Right renal cortex interstitium (tissue), 3 donors: ENCODE measurements at regions not wholly inside any gene's neighbourhood (a gene's known extent, or its start where the extent isn't known, plus 50 kb on each side); places are given as distances from the start of the nearest gene placed in this dataset.

Experiments
- DNase-seq, 3 donors: peaks; one replicate each; pipeline ENCODE4 v3.0.0-alpha.2; 2013; ENCODE audit warnings: low read depth in 3 of 3, low spot score in 2 of 3

DNA sequence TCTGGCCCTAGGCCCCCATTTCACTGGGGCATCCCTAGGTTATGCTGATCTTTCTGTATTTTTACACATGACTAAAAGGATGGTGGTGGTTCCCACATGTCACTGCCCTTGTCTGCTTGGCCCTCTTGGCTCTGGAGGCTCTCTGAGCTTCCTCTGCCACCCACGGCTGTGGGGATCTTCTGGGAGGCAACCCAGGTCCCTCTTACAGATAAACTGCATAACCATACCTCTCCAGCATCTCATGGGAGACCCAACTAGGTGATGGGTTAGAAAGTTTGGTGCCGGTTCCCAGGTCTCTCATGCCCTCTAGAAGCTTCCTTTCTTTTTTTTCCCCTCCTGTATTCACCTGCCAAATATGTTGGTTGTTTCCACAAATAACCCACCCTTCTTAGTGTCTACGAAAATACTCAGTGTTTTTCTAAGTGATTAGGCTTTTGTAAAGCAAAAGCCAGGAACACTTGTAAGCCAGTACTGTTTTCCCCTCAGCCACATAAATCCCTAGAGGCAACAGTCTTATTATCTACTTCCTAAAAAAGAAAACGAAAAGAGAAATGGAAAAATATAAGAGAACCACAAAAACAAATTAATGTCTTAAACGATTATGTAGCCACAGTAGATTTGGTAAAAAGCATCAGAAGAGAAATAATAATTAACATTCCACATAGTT lies 71.7 kb upstream of the SMLR1 start:
- DNase-seq, result no peak

DNA sequence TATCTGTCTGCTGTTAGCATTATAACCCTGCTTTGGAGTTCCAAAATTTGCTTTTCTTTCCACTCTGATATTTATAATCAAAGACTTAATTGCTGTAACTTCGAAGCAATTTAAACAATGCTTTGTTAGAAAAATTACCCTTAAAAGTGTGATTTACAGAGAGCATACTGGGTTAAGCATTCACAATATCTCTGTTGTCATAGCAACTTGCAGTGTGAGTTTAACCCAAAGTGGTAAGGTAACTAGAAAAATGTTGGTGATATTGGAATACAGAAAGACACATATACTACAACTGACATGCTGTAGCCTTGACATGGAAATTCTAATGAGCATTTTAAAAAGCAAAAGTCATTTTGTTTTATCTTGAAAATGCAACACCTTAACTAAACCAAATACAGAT lies 70.4 kb upstream of the SMLR1 start:
- no peak for DNase-seq

DNA sequence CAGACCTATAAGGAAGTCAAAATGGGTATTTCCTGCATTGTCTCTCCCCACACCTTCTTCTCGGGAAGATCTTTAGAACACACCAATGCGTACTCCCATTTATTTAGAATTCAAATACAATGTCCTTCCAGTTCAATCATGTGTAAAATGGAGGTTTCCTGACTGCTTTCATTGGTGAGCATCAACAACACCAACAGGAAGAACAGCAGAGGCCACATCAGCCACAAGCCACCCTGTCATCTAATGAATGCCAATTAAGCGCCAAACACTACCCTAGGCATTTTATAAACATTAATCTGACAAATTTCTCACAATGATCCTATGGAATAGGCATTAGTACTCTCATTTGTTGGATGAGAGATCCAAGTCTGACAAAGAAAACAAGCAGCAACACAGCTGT lies 68.4 kb upstream of the SMLR1 start:
- no peak for DNase-seq

DNA sequence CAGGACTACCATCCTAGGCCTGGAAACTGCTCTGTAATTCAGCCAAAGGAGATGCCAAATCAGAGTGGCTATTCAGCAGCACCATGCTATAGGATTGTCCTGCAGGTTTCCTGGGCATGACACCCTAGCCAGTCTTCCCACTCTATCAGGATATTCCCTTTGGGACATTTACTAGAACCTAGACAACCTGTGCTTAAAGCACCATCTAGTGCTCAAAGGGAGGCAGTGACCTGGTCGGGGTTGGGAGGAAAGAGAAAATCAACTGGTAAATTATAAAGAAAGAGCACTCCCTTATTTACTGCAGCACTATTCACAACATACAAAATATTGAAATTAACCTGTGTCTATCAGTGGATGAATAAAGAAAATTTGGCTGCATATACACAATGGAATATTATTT lies 67.2 kb upstream of the SMLR1 start:
- no peak for DNase-seq

DNA sequence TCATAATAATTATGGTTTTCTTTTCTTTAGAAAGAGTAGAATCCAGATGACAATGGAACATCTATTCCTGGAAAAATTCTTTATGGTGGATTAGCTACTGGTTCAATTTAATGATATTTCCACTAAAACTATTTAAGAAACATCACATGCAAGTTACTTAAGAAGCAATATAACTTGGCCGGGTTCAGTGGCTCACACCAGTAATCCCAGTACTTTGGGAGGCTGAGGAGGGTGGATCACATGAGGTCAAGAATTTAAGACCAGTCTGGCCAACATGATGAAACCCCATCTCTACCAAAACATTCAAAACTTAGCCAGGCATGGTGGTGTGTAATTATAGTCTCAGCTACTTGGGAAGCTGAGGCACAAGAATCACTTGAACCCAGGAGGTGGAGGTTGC lies 65.9 kb upstream of the SMLR1 start:
- DNase-seq, result no peak

DNA sequence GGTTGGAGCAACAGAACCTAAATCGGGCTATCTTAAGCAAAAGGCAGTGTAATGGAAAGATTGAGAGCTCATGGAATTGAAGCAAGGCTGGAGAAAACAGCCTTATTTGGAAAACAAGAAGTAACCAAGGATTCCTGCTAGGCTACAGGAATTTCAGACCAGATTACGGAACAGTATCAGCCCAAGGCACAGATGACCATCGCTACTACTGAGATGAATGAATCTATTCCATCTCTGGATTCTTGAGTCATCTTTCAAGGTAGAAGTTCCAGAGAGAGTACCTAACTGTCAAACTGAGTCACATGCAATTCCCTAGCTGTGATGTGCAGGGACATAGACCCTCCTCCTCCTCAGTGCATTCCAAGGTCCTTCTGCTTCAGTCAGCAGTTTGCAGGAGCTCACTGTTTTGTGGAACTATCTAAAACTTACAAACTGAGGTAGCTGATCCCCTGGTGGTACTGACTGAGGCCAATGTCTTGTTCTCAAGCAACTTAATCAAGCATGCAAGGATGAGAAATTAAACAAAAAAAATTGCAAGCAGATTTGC lies 62.0 kb upstream of the SMLR1 start:
- no peak for DNase-seq

DNA sequence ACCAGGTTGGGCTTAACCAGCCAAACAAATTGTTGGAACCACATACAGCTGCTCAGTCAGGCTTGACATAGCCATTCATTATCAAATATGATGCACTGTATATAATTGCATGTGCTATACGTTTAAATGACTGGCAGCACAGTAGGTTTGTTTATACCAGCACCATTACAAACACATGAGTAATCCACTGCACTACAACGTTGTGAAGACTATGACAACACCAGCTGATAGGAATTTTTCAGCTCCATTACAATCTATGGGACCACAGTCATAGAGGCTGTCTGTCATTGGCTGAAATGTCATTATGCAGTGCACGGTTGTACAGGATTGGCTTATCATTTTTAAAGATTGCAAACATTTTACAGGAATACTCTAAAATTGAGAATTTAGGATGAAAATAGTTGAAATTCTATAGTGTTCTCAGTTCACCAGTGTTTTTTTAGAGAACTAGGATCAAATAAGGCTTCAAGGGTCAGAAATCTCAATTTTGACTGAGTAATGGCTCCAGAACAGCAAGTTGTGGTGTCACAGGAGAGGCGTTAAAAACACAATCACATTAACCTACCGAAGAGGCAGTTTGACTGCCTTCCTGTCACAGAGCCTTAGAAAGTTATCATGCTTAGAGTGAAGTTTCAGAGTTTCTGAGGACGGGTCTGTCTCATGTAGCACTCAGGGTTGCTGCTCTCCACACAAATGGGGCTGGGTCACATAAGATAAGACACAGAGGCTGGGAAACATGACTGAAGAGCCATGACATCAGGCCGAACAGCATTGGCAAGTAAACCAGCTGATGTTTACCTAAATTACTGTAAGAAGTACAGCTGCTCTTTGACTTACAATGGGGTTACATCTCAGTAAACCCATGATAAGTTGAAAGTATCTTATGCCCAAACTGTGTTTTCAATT lies 60.7 kb upstream of the SMLR1 start:
- no peak for DNase-seq

DNA sequence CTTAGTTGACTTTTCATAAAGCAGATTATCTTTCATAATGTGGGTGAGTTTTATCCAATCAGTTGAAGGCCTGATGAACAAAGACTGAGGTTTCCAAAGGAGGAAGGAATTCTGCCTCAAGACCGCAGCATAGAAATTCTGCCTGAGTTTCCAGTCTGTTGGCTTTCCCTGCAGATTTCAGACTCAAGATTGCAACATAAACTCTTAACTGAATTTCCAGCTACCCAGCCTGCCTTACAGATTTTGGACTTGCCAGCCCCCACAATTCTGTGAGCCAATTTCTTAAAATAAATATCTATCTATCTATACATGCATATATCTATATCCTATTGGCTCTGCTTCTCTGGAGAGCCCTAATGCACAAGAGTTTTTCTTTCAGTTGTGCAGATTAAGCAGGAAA lies 57.3 kb upstream of the SMLR1 start:
- no peak for DNase-seq

DNA sequence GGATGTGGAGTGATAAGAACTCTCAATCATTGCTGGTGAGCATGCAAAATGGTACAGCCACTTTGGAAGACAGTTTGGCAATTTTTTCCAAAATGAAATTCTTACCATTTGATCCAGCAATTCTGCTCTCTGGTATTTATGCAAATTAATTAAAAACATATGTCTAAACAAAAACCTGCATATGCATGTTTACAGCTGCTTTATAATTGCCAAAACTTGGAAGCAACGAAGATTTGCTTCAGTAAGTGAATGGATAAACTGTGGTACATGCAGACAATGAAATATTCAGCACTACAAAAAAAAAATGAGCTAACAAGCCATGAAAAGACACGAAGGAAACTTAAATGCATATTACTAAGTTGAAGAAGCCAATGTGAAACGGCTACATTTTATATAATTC lies 55.5 kb upstream of the SMLR1 start:
- DNase-seq, result no peak

DNA sequence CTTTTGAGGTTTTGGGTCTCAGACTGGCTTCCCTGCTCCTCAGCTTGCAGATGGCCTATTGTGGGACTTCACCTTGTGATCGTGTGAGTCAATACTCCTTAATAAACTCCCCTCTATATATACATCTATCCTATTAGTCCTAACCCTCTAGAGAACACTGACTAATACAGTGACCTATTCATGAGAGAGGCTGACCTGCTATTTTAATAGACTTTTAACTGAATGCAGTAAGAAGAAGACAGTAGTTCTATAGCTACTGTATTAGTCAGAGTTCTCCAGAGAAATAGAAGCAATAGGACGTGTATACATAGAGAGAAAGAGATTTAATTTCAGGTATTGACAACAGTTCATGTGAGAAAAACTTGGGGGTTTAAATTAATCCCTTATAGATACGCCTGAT lies 53.3 kb upstream of the SMLR1 start:
- DNase-seq, result no peak

DNA sequence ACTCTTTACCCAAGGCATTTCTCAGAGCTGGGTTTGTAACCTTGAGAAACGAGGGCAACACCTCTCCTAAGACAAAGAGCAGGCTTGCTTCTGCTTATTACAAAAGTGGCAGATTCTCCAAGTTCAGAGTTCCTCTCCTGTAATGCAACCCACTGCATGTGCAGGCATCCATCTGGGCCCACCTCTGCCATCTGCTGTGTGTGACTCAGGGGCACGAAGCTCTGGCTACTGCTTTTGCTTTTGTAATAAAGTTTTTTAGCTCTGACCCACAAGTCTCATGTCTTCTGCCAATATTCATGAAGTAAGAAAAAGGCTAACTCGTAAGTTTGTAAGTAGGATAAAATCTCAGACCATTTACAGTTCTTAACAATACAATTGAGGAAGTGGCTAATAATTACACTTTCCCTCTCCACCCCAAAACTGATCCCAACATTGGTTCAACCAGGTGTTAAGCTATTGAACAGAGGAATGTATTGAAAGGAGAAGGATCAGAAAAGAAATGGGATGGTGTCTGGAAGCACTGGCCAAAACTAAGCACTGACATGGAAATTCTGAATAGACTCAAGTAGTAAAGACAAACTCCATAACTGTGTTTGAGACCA lies 51.7 kb upstream of the SMLR1 start:
- no peak for DNase-seq

DNA sequence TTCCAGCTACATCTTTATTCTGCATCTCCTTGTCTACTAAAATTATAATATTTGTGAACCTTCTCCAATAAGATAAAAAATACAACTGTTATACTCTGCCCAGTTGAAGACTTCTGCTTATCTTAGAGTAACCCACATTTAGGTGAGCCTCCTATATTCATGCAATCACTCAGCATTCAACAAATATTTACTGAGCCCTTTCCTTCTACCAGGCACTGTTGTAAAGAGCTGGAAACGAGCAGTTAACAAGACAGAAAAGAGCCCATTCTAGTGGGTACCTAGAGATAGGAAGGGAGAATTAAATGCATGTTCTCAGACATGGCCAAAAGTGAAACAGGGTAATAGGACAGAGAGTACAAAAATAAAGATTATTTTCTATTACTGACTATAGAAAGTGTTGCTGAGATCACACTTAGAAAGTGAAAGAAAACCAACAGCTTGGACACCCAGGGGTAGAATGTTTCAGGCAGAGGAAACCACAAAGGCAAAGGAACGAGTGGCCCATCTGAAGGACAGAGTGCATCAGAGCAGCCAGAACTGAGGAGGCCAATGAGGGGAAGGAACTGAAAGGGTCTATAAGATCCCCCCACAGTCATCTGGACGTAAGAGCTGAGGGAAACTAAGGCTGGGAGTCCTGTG lies 50.8 kb upstream of the SMLR1 start:
- no peak for DNase-seq
